Peyer's patch (tissue), 4 donors: ENCODE measurements at regions not wholly inside any gene's neighbourhood (a gene's known extent, or its start where the extent isn't known, plus 50 kb on each side); places are given as distances from the start of the nearest gene placed in this dataset.

Source experiments
- POLR2A ChIP-seq, 2 donors: fragments of 450-650 bp; IDR thresholded peaks; one replicate each; pipeline ENCODE4 v1.5.1; 2017; ENCODE audit warnings: antibody characterized with exemption in 2 of 2, mild to moderate bottlenecking in 2 of 2, moderate library complexity in 2 of 2
- TF ChIP-seq, protein P1 (sequence below), 6 experiments: fragments of 450-650 bp in 4 of 6; fragments of 200-600 bp in 2 of 6; sonication (generic) in 1 of 6; IDR thresholded peaks; one replicate each; pipeline ENCODE4 v1.5.1; 2017 to 2019; ENCODE audit warnings: antibody characterized with exemption in 6 of 6, mild to moderate bottlenecking in 3 of 6, moderate library complexity in 1 of 6

- TF ChIP-seq, protein P1, sequence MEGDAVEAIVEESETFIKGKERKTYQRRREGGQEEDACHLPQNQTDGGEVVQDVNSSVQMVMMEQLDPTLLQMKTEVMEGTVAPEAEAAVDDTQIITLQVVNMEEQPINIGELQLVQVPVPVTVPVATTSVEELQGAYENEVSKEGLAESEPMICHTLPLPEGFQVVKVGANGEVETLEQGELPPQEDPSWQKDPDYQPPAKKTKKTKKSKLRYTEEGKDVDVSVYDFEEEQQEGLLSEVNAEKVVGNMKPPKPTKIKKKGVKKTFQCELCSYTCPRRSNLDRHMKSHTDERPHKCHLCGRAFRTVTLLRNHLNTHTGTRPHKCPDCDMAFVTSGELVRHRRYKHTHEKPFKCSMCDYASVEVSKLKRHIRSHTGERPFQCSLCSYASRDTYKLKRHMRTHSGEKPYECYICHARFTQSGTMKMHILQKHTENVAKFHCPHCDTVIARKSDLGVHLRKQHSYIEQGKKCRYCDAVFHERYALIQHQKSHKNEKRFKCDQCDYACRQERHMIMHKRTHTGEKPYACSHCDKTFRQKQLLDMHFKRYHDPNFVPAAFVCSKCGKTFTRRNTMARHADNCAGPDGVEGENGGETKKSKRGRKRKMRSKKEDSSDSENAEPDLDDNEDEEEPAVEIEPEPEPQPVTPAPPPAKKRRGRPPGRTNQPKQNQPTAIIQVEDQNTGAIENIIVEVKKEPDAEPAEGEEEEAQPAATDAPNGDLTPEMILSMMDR (IDR thresholded peaks at IDR 0.05): no peak
- no peak for TF ChIP-seq POLR2A (IDR thresholded peaks at IDR 0.05)
Observed at GRCh38 chr20:60352596-60352995, 394.4 kb downstream of the CDH26 start.
